GM21367 (cell line): ENCODE measurements at regions not wholly inside any gene's neighbourhood (a gene's known extent, or its start where the extent isn't known, plus 50 kb on each side); places are given as distances from the start of the nearest gene placed in this dataset.

Source experiments
- ATAC-seq: cut with Tn5 transposase; IDR thresholded peaks from one replicate; pipeline ENCODE4 v1.9.1; 2021; ENCODE audit not compliant: unreplicated experiment

DNA sequence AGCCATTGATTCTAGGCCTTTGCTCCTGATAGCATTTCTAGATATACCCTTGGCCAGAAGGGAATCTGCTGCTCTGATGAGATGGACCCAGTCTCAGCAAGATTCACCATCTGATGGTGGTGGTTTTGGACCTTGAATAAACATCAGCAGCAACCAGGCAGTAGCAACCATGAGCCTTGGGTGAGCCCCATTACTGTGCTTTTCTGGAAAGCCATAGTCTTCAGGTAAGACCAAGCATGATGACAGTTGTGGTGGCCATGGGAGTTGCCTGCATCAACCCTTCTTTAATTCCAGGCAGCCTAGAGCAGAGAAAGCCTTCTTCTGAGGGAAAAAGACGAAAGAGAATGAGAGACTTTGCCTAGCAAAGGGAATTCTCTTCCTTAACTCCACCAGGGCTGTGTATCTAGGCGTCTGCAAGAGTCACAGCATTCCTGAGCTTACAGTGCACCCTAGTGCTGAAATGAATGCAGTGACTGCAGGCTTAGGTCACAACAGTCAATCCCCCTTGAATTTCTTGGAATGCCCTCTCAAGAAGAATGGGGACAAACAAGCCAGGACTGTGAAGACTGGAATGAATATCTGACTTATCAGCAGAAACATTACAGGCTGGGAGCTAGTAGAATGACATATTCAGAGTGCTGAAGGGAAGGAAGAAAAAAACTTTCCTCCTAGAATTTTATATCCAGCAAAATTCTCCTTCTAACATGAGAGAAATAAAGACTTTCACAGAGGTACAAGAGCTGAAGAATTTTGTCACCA, 942.4 kb upstream of the PCDH20 start:
- ATAC-seq = peak; percentile 83

DNA sequence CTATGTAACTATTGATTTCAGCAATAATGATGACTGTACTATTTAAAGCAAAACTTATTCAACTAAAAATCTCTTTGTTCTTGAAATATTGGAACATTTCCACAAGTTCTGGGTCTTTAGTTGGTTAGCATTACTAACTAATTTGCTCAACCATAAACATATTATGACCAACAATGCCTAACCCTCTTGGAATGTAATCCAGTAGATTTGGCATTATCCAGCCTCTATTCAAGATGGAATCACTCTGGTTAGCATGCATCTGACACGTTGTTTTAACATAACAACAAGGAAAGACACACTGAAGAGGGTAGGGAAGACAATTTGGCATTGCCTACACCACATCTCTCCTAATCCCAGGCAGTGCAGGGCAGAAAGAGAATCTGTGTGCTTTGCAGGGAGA, 941.3 kb upstream of the PCDH20 start:
- ATAC-seq = no peak

- ATAC-seq = no peak
These were observed 921.6 kb upstream of the PCDH20 start for GRCh38 chr13:62337109-62337880.

DNA sequence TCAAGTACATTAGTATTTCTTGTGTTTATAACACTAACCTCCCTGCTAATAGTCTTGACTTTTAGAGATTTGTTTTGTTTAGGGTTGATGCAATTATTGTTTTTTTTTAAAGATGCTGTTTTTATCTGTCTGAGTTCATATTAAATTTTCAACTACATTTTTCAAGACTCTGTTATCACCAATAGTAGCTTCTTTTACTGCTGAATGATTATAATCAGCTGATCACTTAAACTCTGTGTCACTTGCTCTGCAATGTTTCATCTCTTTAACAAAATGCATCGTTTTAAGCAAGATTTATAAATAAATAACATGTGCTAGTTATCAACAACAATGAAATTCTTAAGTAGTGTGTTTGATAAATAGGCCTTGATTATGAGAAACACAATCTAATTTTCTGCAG, 920.9 kb upstream of the PCDH20 start:
- ATAC-seq = no peak

GRCh38 chr13:62333466-62333865, 917.8 kb upstream of the PCDH20 start:
- no peak for ATAC-seq

DNA sequence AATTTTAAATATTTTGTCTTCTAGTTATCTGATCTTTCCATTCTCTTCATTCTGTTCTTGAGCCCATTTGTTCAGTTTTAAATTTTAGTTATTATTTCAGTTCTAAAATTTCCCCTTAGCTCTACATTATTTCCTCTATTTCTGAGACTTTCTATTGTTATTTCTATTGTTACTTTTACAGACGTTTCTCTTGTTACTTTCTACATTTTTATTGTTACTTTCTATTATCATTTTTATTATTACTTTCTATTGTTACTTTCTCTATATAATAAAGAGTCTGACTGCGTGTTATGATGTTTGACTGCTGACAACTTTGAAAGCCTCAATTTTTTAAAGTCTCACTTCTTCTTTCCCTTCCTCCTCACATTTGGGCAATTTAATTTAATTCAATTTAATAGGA, 915.7 kb upstream of the PCDH20 start:
- ATAC-seq = no peak

- ATAC-seq = no peak
These were observed 911.7 kb upstream of the PCDH20 start for GRCh38 chr13:62327367-62327766.

- no peak for ATAC-seq
These were observed 909.2 kb upstream of the PCDH20 start for GRCh38 chr13:62324842-62325241.

DNA sequence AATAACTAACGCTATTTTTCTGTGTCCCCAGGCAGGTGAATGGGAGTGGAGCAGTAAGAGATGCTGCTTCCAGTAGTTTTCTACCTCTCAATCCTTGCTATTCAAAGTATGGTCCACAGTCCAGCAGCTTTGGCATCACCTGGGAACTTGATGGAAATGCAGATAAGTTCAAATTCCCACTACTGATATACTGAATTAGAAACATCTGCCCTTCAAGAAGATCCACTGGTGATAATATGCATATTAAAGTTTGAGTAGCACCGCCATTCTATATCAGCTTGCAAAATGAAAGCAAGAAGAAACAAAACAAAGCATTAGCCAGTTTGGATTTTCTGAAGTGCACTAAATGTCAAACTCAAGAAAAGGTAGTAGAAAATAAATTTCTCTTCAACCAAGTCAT, 906.2 kb upstream of the PCDH20 start:
- no peak for ATAC-seq

DNA sequence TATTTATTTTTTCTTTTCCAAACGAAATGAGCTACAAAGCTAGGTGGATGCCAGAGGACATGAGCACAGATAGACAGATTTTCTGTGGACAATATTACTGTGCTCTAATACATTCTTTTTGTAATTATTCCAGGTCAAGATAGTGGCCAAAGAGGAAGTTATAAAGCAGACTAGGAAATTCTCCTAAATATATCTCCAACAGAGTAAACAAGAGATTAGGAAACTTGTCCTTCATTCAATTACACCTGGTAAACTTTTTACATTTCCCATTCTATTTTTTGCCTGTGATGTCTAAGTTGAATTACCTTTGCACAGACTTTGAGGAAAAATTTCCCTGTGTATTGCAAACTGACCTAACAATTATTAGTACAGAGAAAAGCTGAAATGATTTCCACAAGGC, 905.5 kb upstream of the PCDH20 start:
- ATAC-seq = no peak

GRCh38 chr13:62320129-62321108, 904.8 kb upstream of the PCDH20 start:
- ATAC-seq = peak; percentile 52

- ATAC-seq = no peak
These were observed 894.3 kb upstream of the PCDH20 start for GRCh38 chr13:62309904-62310303.

- ATAC-seq = peak; percentile 87
These were observed 890.1 kb upstream of the PCDH20 start for GRCh38 chr13:62305756-62306155.

- no peak for ATAC-seq
These were observed 886.7 kb upstream of the PCDH20 start for GRCh38 chr13:62302341-62302740.

- no peak for ATAC-seq
These were observed 884.3 kb upstream of the PCDH20 start for GRCh38 chr13:62299988-62300387.

- no peak for ATAC-seq
These were observed 881.2 kb upstream of the PCDH20 start for GRCh38 chr13:62296812-62297211.

DNA sequence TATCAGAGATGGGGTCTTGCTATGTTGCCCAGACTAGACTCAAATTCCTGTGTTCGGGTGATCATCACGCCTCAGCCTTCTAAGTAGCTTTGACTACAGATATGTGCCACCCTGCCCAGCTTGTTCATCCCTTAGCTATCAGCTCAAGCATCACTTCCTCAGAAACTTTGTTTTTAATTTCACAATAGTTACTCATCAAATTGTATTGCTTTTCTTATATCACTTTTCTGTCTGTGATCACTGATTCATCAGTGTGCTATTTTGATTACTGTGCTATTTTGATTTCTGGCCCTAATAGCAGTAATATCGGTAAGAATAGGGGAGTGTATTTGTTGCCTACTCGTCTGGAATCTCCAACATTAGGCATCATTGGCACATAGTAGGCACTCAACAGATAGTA, 878.6 kb upstream of the PCDH20 start:
- no peak for ATAC-seq

DNA sequence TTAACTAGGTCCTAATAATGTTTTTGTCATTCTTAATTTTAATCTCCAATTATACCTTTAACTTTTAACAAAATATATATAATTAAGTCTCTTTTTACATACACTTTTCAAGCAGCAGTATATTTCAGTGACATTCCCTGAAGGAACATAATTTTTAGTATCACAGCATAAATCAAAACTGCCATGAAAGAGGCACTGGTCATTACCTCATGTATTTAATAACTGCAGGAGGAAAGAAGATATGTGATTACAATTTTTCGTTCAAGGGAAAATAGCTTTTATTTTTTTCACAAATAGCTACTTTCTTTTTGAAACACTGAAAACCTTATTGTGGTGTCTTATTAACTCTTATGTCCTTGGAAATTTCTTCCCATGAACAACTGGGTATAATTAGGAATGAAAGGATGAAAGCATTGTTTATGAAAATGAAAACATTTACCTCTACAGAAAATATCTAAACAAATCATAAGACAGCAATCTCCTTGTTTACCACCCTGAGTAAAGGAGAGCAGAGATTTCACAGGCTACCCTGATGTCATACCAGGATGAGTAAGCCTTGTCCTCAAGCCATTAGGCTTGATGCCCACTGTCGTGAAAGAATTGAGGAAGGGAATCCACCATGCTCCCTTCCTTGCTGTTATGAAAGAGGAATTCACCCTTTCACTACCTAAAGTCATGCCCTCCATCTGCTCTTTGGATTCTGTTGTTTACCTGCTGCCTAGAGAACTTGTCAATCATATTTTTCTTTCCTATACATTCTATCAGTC, 877.2 kb upstream of the PCDH20 start:
- no peak for ATAC-seq

GRCh38 chr13:62290542-62290941, 874.9 kb upstream of the PCDH20 start:
- no peak for ATAC-seq

DNA sequence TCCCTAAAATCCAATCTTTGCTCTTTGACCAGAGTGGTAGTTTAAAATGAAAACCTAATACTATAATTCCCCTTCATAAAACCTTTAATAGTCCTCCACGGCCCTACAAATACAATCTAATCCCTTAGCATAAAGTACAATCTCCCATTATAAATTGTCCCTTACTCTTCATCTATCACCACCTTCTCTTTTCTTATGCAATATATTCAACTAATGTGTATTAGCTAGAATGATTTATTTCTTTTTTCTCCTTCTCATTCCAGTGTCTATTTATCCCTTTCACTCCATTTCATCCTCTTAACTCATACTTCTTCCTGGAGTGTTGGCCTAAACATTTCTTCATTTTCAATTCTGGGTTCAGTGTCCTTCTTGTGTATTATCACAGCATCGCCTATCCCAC, 872.1 kb upstream of the PCDH20 start:
- ATAC-seq = no peak

GRCh38 chr13:62280590-62280989, 864.9 kb upstream of the PCDH20 start:
- ATAC-seq = peak; percentile 59
